HG03439 (cell line): ENCODE measurements at regions not wholly inside any gene's neighbourhood (a gene's known extent, or its start where the extent isn't known, plus 50 kb on each side); places are given as distances from the start of the nearest gene placed in this dataset.

ENCODE experiments used
- ATAC-seq: cut with Tn5 transposase; IDR thresholded peaks from one replicate; pipeline ENCODE4 v1.9.1; 2021; ENCODE audit warnings: mild to moderate bottlenecking, moderate library complexity; ENCODE audit not compliant: unreplicated experiment

DNA sequence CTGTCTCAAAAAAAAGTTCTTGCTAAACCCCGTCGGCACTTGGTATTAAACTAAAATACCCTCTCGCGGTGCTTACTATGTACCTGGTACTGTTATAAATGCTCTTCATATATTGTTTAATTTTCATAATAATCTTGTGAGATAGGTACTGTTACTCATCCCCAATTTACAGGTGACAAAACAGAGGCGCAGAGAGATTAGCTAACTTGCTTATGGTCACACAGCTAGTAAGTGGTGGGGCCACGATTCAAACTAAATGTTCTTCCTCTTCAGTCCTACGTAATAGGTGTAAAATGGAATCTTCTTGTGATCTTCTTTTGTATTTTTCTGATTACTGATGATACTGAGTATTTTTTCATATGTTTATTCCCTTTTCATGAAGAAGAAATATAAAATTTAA, 51.3 kb downstream of the TET3 start:
- ATAC-seq, result no peak

DNA sequence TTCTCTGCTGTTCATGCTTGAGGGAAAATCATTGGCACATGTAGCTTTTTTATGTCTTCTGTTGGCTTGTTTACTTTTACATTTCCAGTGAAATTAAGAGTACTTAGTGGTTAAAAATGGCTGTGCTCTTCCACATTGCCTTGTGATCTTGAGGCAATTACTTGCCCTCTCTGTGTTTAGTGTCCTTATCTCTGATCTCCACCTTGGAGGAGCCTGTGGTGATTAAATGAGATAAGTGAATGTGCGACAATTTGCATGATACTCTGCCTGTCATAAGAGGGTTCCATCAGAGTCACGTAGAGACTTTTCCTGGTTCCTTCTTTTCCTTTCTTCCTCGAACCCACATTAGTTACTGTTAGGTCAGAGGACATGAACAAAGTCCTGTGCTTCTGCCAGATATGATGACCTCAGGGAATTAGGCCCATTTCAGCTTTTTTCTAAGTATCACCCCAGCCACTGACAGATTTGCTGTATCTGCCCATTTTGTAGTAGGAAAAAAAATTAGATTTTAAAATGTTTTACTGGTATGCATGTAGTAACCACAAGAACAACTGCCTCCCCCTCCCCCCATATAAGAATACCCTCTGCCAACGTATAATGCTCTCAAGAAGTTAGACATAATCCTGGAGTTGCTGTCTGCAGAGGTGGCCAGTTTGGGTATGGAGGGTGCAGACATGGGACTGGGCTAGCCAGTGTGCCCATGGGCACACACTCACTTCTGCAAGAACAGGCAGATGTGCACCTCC, 51.9 kb downstream of the TET3 start:
- no peak for ATAC-seq

DNA sequence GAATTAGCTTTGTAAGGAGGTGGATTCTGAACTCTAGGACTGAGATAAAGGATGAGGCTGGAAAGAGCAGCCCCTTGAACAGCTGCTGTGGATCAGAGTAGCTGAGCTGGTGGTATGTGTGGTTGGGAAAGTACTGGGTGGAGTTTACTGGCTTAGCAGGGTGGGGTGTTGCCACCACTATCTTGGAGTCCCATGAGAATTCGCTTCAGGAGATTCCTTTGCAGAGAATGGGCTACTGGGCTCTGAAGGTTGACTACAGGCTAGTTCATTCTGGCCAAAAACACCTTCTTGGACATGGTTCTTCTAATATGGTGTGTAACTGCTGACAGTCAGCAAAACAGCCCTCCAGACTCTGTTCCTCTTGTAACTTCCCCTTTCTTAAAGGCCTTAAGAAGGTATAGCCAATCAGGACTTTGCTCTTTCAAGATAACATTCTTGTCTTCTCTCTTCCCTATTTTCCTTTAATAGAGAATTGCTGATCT, 52.7 kb downstream of the TET3 start:
- ATAC-seq, result no peak

DNA sequence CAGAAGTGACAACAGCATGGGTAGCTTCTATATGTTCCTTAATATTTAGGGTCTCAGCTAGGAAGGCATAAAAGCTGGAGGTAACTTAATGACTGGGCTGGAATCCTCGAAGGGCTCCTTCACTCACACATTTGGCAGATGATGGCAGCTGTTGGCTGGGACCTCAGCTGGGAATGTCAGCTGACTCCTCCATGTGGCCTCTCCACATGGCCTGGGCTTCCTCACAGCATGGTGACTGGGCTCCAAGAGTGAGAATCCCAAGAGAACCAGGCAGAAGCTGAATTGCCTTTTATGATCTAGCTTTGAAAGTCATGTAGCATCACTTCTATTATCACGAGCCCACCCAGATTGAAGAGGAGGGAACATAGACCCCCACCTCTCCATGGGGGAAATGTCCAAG, 54.9 kb downstream of the TET3 start:
- ATAC-seq, result no peak

DNA sequence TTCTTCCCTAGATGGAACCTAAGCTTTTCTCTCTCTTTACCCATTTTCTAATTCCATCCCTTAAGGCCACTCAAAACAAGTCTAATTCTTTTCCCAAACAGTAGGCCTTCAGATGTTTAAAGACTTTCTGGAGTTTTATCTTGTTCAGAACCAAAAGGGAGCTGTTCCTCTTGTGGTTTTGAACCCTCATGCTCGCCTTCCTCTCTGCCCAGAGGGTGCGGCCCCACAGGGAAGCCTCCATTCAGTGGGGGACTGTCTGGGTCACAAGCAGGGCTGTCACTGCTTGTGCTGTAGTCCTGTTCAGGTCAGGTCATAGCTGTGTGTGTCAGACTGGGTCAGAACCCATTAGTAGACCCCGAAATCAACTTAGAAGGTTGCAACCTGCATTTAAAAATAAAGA, 56.5 kb downstream of the TET3 start:
- no peak for ATAC-seq

DNA sequence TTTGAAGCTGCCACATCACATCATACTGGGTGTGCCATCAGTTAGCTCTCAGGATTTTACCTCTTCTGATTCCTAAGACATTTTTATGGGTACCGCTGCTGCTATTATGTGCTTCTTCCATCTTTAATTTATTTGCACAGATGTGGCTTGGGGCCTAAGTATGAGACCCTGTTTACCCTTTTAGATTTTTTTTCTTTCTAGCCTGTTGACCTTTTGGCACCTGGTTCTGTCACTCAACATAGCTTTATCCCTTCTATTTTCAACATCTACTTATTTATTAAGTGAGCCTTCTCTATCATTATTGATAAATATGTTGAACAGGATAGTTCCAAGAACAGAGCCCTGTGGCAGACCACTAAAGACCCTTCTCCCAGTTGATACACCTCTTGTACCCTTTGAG, 57.0 kb downstream of the TET3 start:
- no peak for ATAC-seq

DNA sequence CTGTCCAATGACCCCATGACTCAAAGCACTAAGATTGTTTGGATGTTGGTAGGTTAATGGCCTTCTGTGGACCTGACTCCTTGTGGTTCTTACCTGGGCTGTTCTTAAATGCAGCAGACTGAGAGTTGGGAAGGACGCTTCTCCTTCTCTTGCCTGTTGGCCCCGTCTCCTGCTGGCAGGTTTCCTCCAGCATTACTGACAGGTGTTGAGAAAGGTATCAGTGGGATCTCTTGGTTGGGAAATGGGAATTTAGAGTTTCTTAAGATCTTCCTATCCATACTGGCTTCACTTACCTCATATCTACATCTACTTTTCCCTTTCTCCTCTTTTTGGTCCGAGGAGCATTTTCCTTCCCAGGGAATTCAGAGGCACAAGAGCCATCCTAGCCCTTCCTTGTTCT, 57.9 kb downstream of the TET3 start:
- ATAC-seq, result no peak

DNA sequence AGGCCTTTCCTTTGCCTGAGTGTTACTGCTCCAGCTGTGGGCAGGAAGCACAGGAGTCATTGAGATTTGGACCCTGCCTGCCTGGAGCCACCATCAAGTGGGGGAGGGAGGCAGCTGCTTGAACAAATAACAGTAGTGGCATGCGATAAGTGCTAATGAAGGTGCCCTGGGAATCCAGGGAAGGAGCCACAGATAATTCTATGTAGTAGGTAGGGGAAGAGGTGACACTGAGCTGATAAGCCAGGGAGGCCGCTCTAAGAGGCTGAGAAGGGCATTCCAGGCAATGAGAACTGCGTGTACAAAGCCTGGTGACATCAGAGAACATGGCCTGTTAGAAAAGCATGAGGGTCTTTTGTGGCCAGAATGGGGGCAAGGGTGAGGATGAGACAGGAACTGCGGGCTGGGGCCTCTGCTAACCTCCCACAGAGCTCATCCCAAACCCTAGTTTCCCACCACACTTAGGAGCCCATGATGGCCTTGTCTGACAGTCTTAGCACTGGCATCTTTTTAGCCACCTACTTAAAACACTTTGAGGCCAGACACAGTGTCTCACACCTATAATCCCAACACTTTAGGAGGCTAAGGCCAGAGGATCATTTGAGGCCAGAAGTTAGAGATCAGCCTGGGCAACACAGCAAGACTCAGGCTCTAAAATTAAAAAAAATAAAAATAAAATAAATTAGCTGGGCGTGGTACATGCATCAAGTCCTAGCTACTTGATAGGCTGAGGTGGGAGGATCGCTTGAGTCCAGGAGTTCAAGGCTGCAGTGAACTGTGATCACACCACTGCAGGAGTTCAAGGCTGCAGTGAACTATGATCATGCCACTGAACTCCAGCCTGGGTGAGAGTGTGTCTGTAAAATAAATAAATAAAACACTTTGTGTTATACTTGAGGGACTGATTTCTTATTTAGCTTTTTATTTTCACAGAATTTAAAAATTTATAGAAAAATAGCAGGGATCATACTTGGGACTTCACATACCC, 58.9 kb downstream of the TET3 start:
- ATAC-seq, result no peak

DNA sequence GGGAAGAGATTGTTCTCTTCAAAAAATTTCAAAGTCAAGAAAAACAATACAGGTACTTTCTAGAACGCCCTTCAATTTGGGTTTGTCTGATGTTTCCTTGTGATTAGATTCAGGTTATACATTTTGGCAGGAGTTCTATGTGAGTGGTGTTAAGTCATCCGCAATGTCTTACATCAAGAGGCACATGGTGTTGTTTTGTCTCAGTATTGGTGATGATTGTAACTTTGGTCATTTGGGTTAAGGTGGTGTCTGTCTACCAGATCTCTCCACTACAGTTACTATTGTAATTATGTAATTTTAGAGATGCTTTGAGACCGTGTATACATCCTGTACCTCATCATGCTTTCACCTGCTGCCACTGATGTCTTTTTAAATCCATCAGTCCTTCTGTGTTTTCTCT, 60.3 kb downstream of the TET3 start:
- ATAC-seq, result no peak

DNA sequence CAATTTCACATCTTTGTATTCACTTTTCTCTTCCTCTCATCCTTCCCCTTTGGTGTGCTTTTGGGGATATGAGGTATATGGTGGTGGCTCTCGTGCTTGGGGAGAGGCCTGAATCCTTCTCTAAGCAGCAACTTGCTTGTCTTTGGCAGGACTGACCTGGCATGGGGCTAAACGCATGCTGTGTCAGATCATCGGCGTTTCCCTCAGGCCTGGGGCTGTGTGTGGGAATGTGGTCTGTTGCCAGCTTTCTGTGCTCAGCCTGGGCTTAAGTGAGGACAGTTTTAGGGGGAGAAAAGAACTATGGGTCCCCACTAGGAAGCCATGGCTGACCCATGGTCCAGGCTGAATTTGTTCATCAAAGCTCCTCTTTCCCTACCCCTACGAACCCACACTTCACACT, 60.7 kb downstream of the TET3 start:
- no peak for ATAC-seq

DNA sequence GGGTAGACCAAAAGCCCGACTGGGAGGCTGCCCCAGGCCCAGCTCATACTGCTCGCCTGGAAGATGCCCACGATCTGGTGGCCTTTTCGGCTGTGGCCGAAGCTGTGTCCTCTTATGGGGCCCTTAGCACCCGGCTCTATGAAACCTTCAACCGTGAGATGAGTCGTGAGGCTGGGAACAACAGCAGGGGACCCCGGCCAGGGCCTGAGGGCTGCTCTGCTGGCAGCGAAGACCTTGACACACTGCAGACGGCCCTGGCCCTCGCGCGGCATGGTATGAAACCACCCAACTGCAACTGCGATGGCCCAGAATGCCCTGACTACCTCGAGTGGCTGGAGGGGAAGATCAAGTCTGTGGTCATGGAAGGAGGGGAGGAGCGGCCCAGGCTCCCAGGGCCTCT, 61.7 kb downstream of the TET3 start:
- ATAC-seq, result no peak

DNA sequence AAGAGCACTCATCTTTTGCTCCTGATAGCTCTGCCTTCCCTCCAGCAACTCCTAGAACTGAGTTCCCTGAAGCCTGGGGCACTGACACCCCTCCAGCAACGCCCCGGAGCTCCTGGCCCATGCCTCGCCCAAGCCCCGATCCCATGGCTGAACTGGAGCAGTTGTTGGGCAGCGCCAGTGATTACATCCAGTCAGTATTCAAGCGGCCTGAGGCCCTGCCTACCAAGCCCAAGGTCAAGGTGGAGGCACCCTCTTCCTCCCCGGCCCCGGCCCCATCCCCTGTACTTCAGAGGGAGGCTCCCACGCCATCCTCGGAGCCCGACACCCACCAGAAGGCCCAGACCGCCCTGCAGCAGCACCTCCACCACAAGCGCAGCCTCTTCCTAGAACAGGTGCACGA, 62.4 kb downstream of the TET3 start:
- no peak for ATAC-seq

DNA sequence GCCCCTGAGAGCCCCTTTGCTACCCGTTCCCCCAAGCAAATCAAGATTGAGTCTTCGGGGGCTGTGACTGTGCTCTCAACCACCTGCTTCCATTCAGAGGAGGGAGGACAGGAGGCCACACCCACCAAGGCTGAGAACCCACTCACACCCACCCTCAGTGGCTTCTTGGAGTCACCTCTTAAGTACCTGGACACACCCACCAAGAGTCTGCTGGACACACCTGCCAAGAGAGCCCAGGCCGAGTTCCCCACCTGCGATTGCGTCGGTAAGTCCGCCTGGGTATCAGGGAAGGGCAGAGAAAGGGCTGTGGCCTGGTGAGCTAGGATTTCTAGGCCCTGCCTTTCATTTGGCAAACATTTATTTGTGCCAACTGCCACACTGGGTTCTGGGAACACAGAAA, 63.4 kb downstream of the TET3 start:
- ATAC-seq, result no peak

DNA sequence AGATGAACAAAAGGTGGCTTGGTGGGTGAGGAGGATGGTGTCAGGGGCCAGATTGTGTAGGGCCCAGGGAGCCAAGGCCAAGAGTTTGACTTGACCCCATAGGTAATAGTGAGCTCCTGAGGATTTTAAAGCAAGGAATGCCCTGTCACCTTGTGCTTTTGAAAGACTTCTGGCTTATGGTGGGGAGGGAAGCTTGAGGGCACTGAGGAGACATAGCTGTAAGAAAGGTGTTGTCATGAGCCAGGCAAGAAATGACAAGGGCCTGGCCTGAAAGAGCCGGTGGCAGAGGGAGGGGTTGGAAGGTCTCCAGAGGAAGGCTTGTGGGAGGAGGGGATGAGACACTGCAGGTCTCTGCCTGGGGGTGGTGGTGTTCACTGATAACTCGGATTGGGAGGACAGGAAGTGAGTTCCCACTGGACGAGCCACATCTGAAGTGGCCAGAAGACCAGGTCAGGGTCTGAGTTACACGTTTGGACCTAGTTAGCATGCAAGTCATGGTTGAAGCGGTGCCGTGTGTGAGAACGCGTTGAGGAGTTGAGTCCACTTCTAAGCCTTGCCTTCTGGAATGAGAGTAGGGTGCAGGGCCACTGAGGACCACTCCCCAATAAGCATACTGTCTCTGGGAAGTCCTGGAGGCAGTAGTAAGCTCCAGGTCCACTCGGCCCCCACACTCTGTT, 64.3 kb downstream of the TET3 start:
- ATAC-seq, result no peak

DNA sequence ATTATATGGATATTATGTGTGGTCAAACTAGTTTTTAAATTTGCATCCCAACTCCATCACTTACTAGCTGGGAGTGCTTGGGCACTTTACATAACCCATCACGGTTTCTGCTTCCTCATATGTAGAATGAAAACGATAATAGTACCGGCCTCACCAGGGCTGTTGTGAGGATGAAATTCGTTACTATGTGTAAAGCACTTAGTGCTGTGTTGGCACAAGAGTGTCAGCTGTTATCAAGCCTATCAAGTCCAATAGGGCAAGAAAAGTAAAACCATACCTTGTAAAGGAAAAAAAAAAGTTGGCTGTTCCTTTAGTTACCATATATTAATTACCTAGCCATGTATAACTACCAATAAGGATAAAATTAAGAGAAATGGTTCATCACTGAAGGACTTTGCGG, 65.4 kb downstream of the TET3 start:
- ATAC-seq, result no peak

DNA sequence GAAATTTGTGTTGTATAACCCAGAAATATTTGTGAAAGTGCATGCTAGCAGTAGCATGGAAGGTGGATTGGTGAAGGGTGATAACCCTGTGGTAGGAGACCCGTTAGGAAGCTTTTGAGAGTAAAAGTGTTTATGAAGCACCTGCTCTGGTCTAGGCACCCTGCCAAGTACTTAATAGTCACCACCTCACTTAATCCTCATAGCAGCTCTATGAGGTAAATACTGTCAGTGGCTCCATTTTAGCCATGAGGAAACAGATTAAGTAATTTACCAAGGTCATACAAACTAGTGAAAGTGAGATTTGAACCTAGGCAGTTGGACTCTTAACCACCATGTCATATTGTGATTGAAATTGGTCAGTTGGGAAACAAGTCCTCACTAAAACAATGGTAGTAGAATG, 66.8 kb downstream of the TET3 start:
- ATAC-seq, result no peak

DNA sequence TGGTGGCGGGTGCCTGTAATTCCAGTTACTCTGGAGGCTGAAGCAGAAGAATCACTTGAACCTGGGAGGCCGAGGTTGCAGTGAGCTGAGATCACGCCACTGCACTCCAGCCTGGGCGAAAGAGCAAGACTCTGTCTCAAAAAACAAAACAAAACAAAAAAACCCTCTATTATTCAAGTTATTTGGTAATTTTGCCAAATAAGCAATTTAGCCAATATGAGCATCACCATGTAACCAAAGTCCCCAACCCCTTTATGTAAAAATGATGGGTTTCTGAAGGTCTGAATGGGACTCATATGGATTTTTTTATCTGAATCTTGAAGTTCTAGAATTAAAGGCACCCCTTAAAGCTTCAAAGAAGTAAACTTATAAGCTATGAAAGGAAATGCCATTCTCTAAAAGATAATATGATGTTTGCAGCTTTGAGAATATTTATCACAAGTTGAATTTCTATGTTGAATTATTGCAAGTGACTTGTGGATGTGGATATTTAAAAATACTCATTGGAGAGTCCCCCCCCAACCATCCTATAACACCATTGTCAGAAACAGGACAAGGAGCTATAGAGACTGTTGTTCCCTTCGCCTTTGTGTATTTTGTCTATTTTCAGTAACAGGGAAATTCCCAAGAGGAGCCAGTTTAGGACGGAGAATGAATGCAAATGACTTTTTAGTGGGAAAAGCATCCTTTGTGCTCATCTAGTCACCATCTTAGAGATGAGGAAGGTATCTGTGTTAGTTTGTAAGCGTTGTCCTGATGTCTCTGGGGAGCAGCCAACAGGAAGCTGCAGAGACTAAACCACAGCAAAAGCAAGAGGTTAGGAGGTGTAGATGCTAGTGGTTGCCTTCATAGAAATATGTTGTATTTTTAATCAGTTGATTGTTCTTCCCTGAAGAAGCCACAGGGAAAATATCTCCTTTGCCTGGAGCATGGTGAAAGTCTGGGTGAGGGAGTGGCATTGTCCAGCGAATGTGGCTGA, 68.3 kb downstream of the TET3 start:
- ATAC-seq, result no peak

DNA sequence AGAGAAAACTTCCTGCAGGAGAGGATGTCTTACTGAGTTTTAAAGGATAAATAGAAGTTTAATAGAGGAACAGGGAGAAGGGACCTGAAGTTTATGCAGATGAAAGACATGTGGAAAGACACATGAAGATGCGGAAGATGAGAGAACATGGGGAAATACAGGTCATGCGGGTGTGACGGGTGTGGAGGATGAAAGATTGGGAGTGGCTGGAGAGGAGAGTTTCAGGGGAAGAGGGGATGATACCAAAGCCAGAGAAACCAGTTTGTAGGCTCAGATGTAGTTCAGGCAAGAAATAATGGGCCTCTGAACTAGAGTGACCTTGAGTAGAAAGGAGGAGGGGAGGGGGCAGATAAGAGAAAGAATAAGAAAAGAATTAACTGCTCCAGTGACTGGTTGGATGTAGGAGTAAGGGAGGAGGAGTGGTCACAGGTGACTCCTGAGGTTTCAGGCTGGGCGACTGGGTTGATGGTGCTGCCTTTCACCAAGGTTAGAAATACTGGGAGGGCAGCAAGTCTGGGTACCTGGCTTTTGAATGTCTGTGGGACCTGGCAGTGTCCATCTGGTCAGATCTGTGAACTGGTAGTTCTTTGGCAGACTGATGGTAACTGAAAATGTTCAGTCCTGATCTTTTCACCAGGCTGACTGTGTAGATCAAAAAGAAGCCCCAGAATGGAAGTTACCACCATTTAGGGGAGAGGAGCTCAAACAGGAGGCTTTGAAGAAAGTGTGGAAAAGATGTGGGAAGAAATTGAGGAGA, 69.4 kb downstream of the TET3 start:
- ATAC-seq, result no peak

DNA sequence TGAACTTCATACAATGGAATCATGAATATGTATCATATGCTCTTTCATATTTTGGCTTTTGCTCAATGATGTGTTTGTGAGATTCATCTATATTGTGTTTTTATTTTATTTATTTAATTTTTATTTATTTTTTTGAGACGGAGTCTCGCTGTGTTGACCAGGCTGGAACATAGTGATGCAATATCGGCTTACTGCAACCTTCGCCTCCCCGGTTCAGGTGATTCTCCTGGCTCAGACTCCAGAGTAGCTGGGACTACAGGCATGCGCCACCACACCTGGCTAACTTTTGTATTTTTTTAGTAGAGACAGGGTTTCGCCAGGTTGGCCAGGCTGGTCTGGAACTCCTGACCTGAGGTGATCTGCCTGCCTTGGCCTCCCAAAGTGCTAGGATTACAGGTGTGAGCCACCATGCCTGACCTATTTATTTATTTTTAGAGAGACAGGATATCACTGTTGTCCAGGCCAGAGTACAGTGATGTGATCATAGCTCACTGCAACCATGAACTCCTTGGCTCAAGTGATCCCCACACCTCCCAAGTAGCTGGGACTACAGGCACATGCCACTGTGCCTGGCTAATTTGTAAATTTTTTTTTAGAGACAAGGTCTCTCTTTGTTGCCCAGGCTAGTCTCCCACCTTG, 74.5 kb downstream of the TET3 start:
- ATAC-seq, result no peak
